H9 (cell line): ENCODE measurements at regions not wholly inside any gene's neighbourhood (a gene's known extent, or its start where the extent isn't known, plus 50 kb on each side); places are given as distances from the start of the nearest gene placed in this dataset.

ENCODE experiments used
- DNase-seq: peaks from one replicate; pipeline ENCODE4 v3.0.0-alpha.2; 2017
- H2AFZ ChIP-seq: one replicate; pipeline ENCODE4 v1.6.1; 2013; ENCODE audit warnings: mild to moderate bottlenecking, low read length, control low read depth, moderate library complexity
- H2AK5ac ChIP-seq: 2 replicates; pipeline ENCODE4 v1.6.1; 2013; ENCODE audit warnings: low read length, control low read depth, mixed read lengths; ENCODE audit not compliant: insufficient read length
- H2BK120ac ChIP-seq: one replicate; pipeline ENCODE4 v1.6.1; 2013; ENCODE audit warnings: low read depth, mild to moderate bottlenecking, low read length, control low read depth, inconsistent platforms; ENCODE audit not compliant: poor library complexity, severe bottlenecking
- H2BK12ac ChIP-seq: 2 replicates; pipeline ENCODE4 v1.6.1; 2013; ENCODE audit warnings: low read length, control low read depth, mixed read lengths, low read depth; ENCODE audit not compliant: insufficient read length
- H2BK15ac ChIP-seq: 2 replicates; pipeline ENCODE4 v1.6.1; 2013; ENCODE audit warnings: low read depth, low read length, control low read depth
- H2BK20ac ChIP-seq: one replicate; pipeline ENCODE4 v1.6.1; 2013; ENCODE audit warnings: low read depth, mild to moderate bottlenecking, low read length, control low read depth, inconsistent platforms; ENCODE audit not compliant: poor library complexity, severe bottlenecking
- H2BK5ac ChIP-seq: 2 replicates; pipeline ENCODE4 v1.6.1; 2013; ENCODE audit warnings: low read length, control low read depth, mixed read lengths; ENCODE audit not compliant: insufficient read length
- H3K14ac ChIP-seq: 2 replicates; pipeline ENCODE4 v1.6.1; 2013; ENCODE audit warnings: low read length, control low read depth; ENCODE audit not compliant: insufficient read depth
- H3K18ac ChIP-seq: 2 replicates; pipeline ENCODE4 v1.6.1; 2013; ENCODE audit warnings: low read depth, mild to moderate bottlenecking, mixed read lengths, low read length, control low read depth; ENCODE audit not compliant: insufficient read length
- H3K23ac ChIP-seq: 2 replicates; pipeline ENCODE4 v1.6.1; 2013; ENCODE audit warnings: low read length, control low read depth, mixed read lengths, low read depth; ENCODE audit not compliant: insufficient read length
- H3K23me2 ChIP-seq: 2 replicates; pipeline ENCODE4 v1.6.1; 2013; ENCODE audit warnings: low read depth, mild to moderate bottlenecking, mixed read lengths, low read length, control low read depth; ENCODE audit not compliant: insufficient read length, poor library complexity, severe bottlenecking
- H3K27ac ChIP-seq: 2 replicates; pipeline ENCODE4 v1.5.1; 2013; ENCODE audit warnings: low read length, control low read depth, mixed read lengths, low read depth; ENCODE audit not compliant: insufficient read length
- H3K27me3 ChIP-seq: 2 replicates; pipeline ENCODE4 v1.6.1; 2013; ENCODE audit warnings: low read length, control low read depth, inconsistent platforms; ENCODE audit not compliant: insufficient read depth
- H3K4ac ChIP-seq: 2 replicates; pipeline ENCODE4 v1.6.1; 2013; ENCODE audit warnings: low read depth, mild to moderate bottlenecking, control low read depth, inconsistent platforms, low read length, moderate library complexity
- H3K4me1 ChIP-seq: 2 replicates; pipeline ENCODE4 v1.6.1; 2013; ENCODE audit warnings: low read length, control low read depth, inconsistent platforms; ENCODE audit not compliant: insufficient read depth
- H3K4me2 ChIP-seq: 2 replicates; pipeline ENCODE4 v1.6.1; 2013; ENCODE audit warnings: low read length, control low read depth, mixed read lengths; ENCODE audit not compliant: insufficient read length, insufficient read depth
- H3K56ac ChIP-seq: 2 replicates; pipeline ENCODE4 v1.6.1; 2013; ENCODE audit warnings: low read depth, mild to moderate bottlenecking, mixed read lengths, low read length, control low read depth; ENCODE audit not compliant: insufficient read length
- H3K79me1 ChIP-seq: 2 replicates; pipeline ENCODE4 v1.6.1; 2013; ENCODE audit warnings: low read depth, mild to moderate bottlenecking, moderate library complexity, low read length, control low read depth, inconsistent platforms; ENCODE audit not compliant: insufficient read depth, poor library complexity, severe bottlenecking
- H3K79me2 ChIP-seq: 2 replicates; pipeline ENCODE4 v1.6.1; 2013; ENCODE audit warnings: low read length, control low read depth, inconsistent platforms; ENCODE audit not compliant: insufficient read depth
- H3K9ac ChIP-seq: 2 replicates; pipeline ENCODE4 v1.6.1; 2013; ENCODE audit warnings: low read length, control low read depth, mixed read lengths; ENCODE audit not compliant: insufficient read length; ENCODE audit errors: extremely low read depth
- H3K9me3 ChIP-seq: one replicate; pipeline ENCODE4 v1.6.1; 2013; ENCODE audit warnings: low read depth, low read length, inconsistent platforms; ENCODE audit not compliant: control insufficient read depth
- H3T11ph ChIP-seq: one replicate; pipeline ENCODE4 v1.6.1; 2013; ENCODE audit warnings: mild to moderate bottlenecking, low read length, control low read depth, inconsistent platforms
- H4K20me1 ChIP-seq: one replicate; pipeline ENCODE4 v1.6.1; 2013; ENCODE audit not compliant: control insufficient read depth, insufficient read length, insufficient read depth
- H4K5ac ChIP-seq: 2 replicates; pipeline ENCODE4 v1.6.1; 2013; ENCODE audit warnings: low read depth, mild to moderate bottlenecking, mixed read lengths, low read length, control low read depth; ENCODE audit not compliant: insufficient read length
- H4K8ac ChIP-seq: replicated peaks from 2 replicates; pipeline ENCODE4 v1.6.1; 2013; ENCODE audit warnings: low read length, control low read depth, mixed read lengths, low read depth; ENCODE audit not compliant: insufficient read length
- H4K91ac ChIP-seq: 2 replicates; pipeline ENCODE4 v1.6.1; 2013; ENCODE audit warnings: low read depth, mild to moderate bottlenecking, moderate library complexity, mixed read lengths, low read length, control low read depth; ENCODE audit not compliant: insufficient read length
- H3K27ac Mint-ChIP-seq, 3 experiments: 2 replicates in 2 of 3; 3 replicates in 1 of 3; pipeline ENCODE4 v1.8.0; 2020 to 2021; ENCODE audit warnings: mixed read lengths in 3 of 3, mild to moderate bottlenecking in 1 of 3, moderate library complexity in 1 of 3
- H3K27me3 Mint-ChIP-seq: 2 replicates; pipeline ENCODE4 v1.8.0; 2021; ENCODE audit warnings: low read depth, mild to moderate bottlenecking, moderate library complexity, mixed read lengths
- H3K36me3 Mint-ChIP-seq, 3 experiments: 2 replicates in 2 of 3; 3 replicates in 1 of 3; pipeline ENCODE4 v1.8.0; 2020 to 2021; ENCODE audit warnings: low read depth in 3 of 3, mixed read lengths in 3 of 3; ENCODE audit not compliant: insufficient read depth in 1 of 3
- H3K4me1 Mint-ChIP-seq, 2 experiments: 2 replicates each; pipeline ENCODE4 v1.8.0; 2020; ENCODE audit warnings: mixed read lengths in 2 of 2
- H3K4me3 Mint-ChIP-seq, 2 experiments: 2 replicates in 1 of 2; 3 replicates in 1 of 2; pipeline ENCODE4 v1.8.0; 2020 to 2021; ENCODE audit warnings: mild to moderate bottlenecking in 2 of 2, mixed read lengths in 2 of 2, moderate library complexity in 1 of 2
- H3K9me3 Mint-ChIP-seq, 2 experiments: 2 replicates in 1 of 2; 3 replicates in 1 of 2; pipeline ENCODE4 v1.8.0; 2020; ENCODE audit warnings: mild to moderate bottlenecking in 2 of 2, mixed read lengths in 2 of 2, moderate library complexity in 1 of 2
- CTCF ChIP-seq: fragments of 200-600 bp; sonication (generic); conservative IDR thresholded peaks from 3 replicates; pipeline ENCODE4 v1.8.0; 2021; ENCODE audit warnings: antibody characterized with exemption, mild to moderate bottlenecking
- WGBS: extraction: QIAGEN DNeasy Blood & Tissue Kit; methylation state at CpG from one replicate; pipeline ENCODE4 v1.1.7; 2013; ENCODE audit warnings: missing lambda C conversion rate, low lambda C conversion rate, mixed read lengths; ENCODE audit not compliant: insufficient read length; ENCODE audit errors: extremely low coverage; 5-methylcytosine and 5-hydroxymethylcytosine counted together

GRCh38 chr6:113457751-113458150, 399.4 kb upstream of the MARCKS start:
- no peaks in the 10 kb centered on the region for H3K27me3 Mint-ChIP-seq
- no peak overlapping the region for H4K5ac ChIP-seq
- no peaks in the 10 kb centered on the region for H3K79me1 ChIP-seq
- H3K27ac ChIP-seq: no peak overlapping the region
- no peak overlapping the region for H2BK120ac ChIP-seq
- H3T11ph ChIP-seq: no peak overlapping the region
- H3K79me2 ChIP-seq: no peaks in the 10 kb centered on the region
- no peak for DNase-seq
- H3K18ac ChIP-seq: no peak overlapping the region
- H3K4ac ChIP-seq: no peak overlapping the region
- no peaks in the 10 kb centered on the region for H4K20me1 ChIP-seq
- no peak overlapping the region for H3K27ac Mint-ChIP-seq
- H3K4me1 Mint-ChIP-seq: 0 out of 4 replicates have a peak, but pooled peaks cover 0 to 4% of the 10 kb centered on the region in 2 experiments
- H3K56ac ChIP-seq: no peak overlapping the region
- H2AFZ ChIP-seq: no peak overlapping the region
- no peak for TF ChIP-seq CTCF
- H3K4me2 ChIP-seq: no peak overlapping the region
- no peak overlapping the region for H2BK20ac ChIP-seq
- no peak overlapping the region for H2BK5ac ChIP-seq
- no peaks in the 10 kb centered on the region for H3K27me3 ChIP-seq
- H4K8ac ChIP-seq: no peak overlapping the region
- H3K9me3 ChIP-seq: no peaks in the 10 kb centered on the region
- H3K36me3 Mint-ChIP-seq: no peaks in the 10 kb centered on the region
- H3K23ac ChIP-seq: no peak overlapping the region
- no peak overlapping the region for H3K14ac ChIP-seq
- no peak overlapping the region for H3K9ac ChIP-seq
- no peak overlapping the region for H3K4me3 Mint-ChIP-seq
- WGBS: no CpG with 5 or more reads among the region's 2 CpGs
- H3K23me2 ChIP-seq: no peaks in the 10 kb centered on the region
- no peaks in the 10 kb centered on the region for H3K9me3 Mint-ChIP-seq
- H3K4me1 ChIP-seq: no peaks in the 10 kb centered on the region
- no peak overlapping the region for H2AK5ac ChIP-seq
- H2BK12ac ChIP-seq: no peak overlapping the region
- H4K91ac ChIP-seq: no peak overlapping the region
- H2BK15ac ChIP-seq: no peak overlapping the region
